ENCODE measurements at regions not wholly inside any gene's neighbourhood (a gene's known extent, or its start where the extent isn't known, plus 50 kb on each side); places are given as distances from the start of the nearest gene placed in this dataset.

DNA sequence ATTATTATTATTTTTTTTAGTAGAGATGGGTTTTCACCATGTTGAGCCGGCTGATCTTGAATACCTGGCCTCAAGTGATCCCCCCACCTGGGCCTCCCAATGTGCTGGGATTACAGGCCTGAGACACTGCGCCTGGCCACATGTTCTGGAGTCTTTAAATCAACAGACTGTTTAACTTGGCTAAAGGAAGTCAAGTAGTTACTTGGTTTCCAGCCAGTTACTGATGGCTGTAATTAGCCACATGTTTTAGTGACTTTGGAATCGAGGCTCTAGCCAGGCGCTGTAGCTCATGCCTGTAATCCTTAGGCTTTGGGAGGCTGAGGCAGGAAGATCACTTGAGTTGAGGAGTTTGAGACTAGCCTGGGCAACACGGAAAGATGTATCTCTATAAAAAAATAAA, 699.2 kb upstream of the RBFOX1 start:
- H3K9ac ChIP-seq (ENCODE audit: low read depth in 1 of 2, low read length in 2 of 2), result no peak overlapping the region
- no peaks in the 10 kb centered on the region for H3K9me3 ChIP-seq (ENCODE audit: control insufficient read depth in 2 of 2, low read length in 2 of 2)
- H3K4me1 ChIP-seq (ENCODE audit: control insufficient read depth in 2 of 2, insufficient read depth in 2 of 2, low read length in 2 of 2), result no peaks in the 10 kb centered on the region
- no peaks in the 10 kb centered on the region for H3K27me3 ChIP-seq (ENCODE audit: control insufficient read depth in 2 of 2, insufficient read depth in 2 of 2, low read length in 2 of 2)
- H3K36me3 ChIP-seq (ENCODE audit: control insufficient read depth in 2 of 2, insufficient read depth in 2 of 2, low read length in 2 of 2), result no peaks in the 10 kb centered on the region
- H3K27ac ChIP-seq (ENCODE audit: low read depth in 2 of 2, low read length in 2 of 2), result no peak overlapping the region
- H3K4me3 ChIP-seq (ENCODE audit: low read length in 2 of 2), result no peak overlapping the region

DNA sequence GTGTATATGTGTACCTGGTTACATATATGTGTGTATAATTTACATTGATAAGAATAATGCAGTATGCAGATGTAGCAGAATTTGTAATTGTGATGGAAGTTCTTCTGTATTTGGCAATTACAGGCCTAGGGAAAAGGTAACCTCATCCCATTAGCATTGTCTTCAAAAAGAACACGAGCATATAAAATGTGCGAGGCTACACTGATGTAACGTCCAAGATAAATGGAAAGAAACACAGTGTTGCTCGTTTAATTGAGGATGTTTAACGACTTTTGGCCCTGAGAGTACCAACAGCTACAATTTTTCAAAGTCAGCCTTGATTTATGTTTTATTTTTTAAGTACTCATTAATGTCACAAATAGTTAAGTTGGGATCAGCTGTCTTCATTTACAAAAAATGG, 703.5 kb upstream of the RBFOX1 start:
- Histone ChIP-seq H3K9ac (ENCODE audit: low read depth in 1 of 2, low read length in 2 of 2) (no peak overlapping the region), H3K27me3 (ENCODE audit: control insufficient read depth in 2 of 2, insufficient read depth in 2 of 2, low read length in 2 of 2) (no peaks in the 10 kb centered on the region), H3K36me3 (ENCODE audit: control insufficient read depth in 2 of 2, insufficient read depth in 2 of 2, low read length in 2 of 2) (no peaks in the 10 kb centered on the region), H3K27ac (ENCODE audit: low read depth in 2 of 2, low read length in 2 of 2) (no peak overlapping the region), H3K4me1 (ENCODE audit: control insufficient read depth in 2 of 2, insufficient read depth in 2 of 2, low read length in 2 of 2) (no peaks in the 10 kb centered on the region), H3K4me3 (ENCODE audit: low read length in 2 of 2) (no peak overlapping the region), H3K9me3 (ENCODE audit: control insufficient read depth in 2 of 2, low read length in 2 of 2) (no peaks in the 10 kb centered on the region)

DNA sequence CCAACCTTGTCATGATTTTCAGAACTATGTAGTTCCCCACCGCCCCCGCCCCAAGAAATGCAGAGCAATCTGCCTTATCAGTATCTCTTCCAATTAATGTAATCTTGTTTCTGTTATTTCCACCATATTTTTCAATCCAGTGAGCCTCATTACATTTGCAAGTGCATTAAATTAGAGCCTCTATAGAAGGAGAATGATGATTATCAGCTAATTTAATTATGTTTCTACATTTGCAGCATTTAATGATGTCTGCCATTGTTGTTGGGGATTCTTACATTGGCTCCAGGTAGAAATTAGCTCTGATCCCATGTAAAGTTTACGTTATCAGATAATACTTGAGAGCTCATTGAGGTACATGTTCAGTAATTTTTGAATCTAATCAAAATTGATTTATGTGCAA, 707.0 kb upstream of the RBFOX1 start:
- Histone ChIP-seq H3K9ac (ENCODE audit: low read depth in 1 of 2, low read length in 2 of 2) (no peak overlapping the region), H3K9me3 (ENCODE audit: control insufficient read depth in 2 of 2, low read length in 2 of 2) (no peaks in the 10 kb centered on the region)

DNA sequence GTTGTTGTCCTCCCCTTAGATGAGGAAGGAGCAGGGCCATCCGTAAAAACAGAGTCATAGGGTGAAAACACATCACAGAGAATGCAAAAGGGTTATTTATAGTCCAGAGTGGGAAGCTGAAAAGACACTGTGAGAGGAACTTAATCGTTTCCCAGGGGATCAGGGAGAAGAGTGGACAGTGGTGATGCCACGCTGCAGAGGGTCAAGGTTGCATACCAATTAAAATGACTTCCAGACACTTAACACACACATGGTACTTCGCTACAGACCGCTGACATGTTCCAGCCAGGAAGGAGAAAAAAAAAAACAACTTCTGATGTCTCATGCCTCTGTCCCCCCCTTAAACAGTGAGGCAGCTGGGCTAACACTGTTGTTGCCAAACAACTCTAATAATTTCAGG, 713.8 kb upstream of the RBFOX1 start:
- no peak overlapping the region for H3K4me3 ChIP-seq (ENCODE audit: low read length in 2 of 2)
- no peak overlapping the region for H3K9ac ChIP-seq (ENCODE audit: low read depth in 1 of 2, low read length in 2 of 2)
- H3K27ac ChIP-seq (ENCODE audit: low read depth in 2 of 2, low read length in 2 of 2), result no peak overlapping the region
- no peaks in the 10 kb centered on the region for H3K27me3 ChIP-seq (ENCODE audit: control insufficient read depth in 2 of 2, insufficient read depth in 2 of 2, low read length in 2 of 2)
- no peaks in the 10 kb centered on the region for H3K9me3 ChIP-seq (ENCODE audit: control insufficient read depth in 2 of 2, low read length in 2 of 2)
- no peaks in the 10 kb centered on the region for H3K4me1 ChIP-seq (ENCODE audit: control insufficient read depth in 2 of 2, insufficient read depth in 2 of 2, low read length in 2 of 2)
- no peaks in the 10 kb centered on the region for H3K36me3 ChIP-seq (ENCODE audit: control insufficient read depth in 2 of 2, insufficient read depth in 2 of 2, low read length in 2 of 2)

More for the DNA sequence above, 707.0 kb upstream of the RBFOX1 start:
- Histone ChIP-seq H3K4me3 (ENCODE audit: low read length in 2 of 2) (no peak overlapping the region), H3K36me3 (ENCODE audit: control insufficient read depth in 2 of 2, insufficient read depth in 2 of 2, low read length in 2 of 2) (no peaks in the 10 kb centered on the region), H3K4me1 (ENCODE audit: control insufficient read depth in 2 of 2, insufficient read depth in 2 of 2, low read length in 2 of 2) (no peaks in the 10 kb centered on the region), H3K27ac (ENCODE audit: low read depth in 2 of 2, low read length in 2 of 2) (no peak overlapping the region), H3K27me3 (ENCODE audit: control insufficient read depth in 2 of 2, insufficient read depth in 2 of 2, low read length in 2 of 2) (no peaks in the 10 kb centered on the region)

DNA sequence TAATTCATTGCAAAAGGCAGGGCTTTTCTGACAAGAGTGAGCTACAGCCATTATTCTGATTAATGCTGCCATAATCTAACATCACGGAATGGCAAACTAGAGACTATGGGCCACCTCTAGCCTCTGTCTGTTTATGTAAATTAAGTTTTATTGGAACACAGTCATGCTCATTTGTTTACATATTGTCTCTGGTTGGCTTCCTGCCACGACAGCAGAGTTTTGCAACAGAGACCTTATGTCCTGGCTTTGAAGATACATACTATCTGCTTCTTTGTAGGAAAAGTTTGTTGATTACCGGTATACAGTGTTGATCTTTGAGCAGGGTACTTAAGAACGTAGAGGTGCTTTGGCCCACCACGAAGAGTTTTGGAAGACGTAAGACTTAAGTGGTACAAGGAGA, 715.9 kb upstream of the RBFOX1 start:
- Histone ChIP-seq H3K9ac (ENCODE audit: low read depth in 1 of 2, low read length in 2 of 2) (no peak overlapping the region), H3K4me3 (ENCODE audit: low read length in 2 of 2) (no peak overlapping the region), H3K9me3 (ENCODE audit: control insufficient read depth in 2 of 2, low read length in 2 of 2) (no peaks in the 10 kb centered on the region), H3K4me1 (ENCODE audit: control insufficient read depth in 2 of 2, insufficient read depth in 2 of 2, low read length in 2 of 2) (no peaks in the 10 kb centered on the region), H3K27ac (ENCODE audit: low read depth in 2 of 2, low read length in 2 of 2) (no peak overlapping the region), H3K27me3 (ENCODE audit: control insufficient read depth in 2 of 2, insufficient read depth in 2 of 2, low read length in 2 of 2) (no peaks in the 10 kb centered on the region), H3K36me3 (ENCODE audit: control insufficient read depth in 2 of 2, insufficient read depth in 2 of 2, low read length in 2 of 2) (no peaks in the 10 kb centered on the region)

DNA sequence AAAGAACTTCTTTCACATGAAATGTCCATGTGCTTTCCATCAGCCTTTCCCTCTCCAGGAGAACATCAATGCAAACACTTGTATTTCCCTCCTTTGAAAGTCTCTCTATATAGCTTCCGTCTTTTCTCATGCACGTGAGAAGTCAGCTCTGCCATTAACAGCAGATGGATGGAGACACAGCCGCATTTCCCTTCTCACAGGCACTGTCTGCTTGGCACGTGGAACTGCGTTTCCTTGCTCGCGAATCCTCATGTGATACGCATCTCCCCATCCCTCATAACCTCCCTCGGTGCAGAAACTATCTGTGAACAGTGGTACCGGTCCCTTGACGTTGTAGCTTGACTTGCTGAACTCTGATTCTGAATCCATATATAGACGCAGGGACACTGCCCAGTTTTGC, 717.0 kb upstream of the RBFOX1 start:
- Histone ChIP-seq H3K36me3 (ENCODE audit: control insufficient read depth in 2 of 2, insufficient read depth in 2 of 2, low read length in 2 of 2) (no peaks in the 10 kb centered on the region), H3K27me3 (ENCODE audit: control insufficient read depth in 2 of 2, insufficient read depth in 2 of 2, low read length in 2 of 2) (no peaks in the 10 kb centered on the region), H3K27ac (ENCODE audit: low read depth in 2 of 2, low read length in 2 of 2) (no peak overlapping the region), H3K4me1 (ENCODE audit: control insufficient read depth in 2 of 2, insufficient read depth in 2 of 2, low read length in 2 of 2) (no peaks in the 10 kb centered on the region), H3K9ac (ENCODE audit: low read depth in 1 of 2, low read length in 2 of 2) (no peak overlapping the region), H3K9me3 (ENCODE audit: control insufficient read depth in 2 of 2, low read length in 2 of 2) (no peaks in the 10 kb centered on the region), H3K4me3 (ENCODE audit: low read length in 2 of 2) (no peak overlapping the region)

DNA sequence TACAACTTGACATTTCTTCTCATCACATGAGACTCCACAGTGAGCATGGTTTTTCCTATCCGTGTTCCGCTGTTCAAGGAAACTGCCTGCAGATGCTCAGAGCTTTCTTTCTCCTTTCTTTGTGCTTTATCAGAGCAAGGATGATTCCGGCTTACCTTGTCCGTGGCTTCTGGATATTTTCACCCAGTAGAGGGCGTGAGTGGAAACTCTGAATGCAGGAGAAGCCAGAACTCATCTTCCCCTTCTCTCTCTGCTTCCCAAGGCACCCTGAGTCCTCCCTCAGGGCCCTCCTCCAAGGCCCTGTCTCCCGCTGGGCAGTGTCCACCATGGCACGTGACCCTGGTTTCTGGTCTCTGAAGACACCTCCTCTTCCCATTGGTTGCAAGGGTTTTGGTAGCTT, 721.1 kb upstream of the RBFOX1 start:
- Histone ChIP-seq H3K27ac (ENCODE audit: low read depth in 2 of 2, low read length in 2 of 2) (no peak overlapping the region), H3K9ac (ENCODE audit: low read depth in 1 of 2, low read length in 2 of 2) (no peak overlapping the region), H3K27me3 (ENCODE audit: control insufficient read depth in 2 of 2, insufficient read depth in 2 of 2, low read length in 2 of 2) (no peaks in the 10 kb centered on the region), H3K36me3 (ENCODE audit: control insufficient read depth in 2 of 2, insufficient read depth in 2 of 2, low read length in 2 of 2) (no peaks in the 10 kb centered on the region), H3K4me3 (ENCODE audit: low read length in 2 of 2) (no peak overlapping the region), H3K9me3 (ENCODE audit: control insufficient read depth in 2 of 2, low read length in 2 of 2) (no peaks in the 10 kb centered on the region), H3K4me1 (ENCODE audit: control insufficient read depth in 2 of 2, insufficient read depth in 2 of 2, low read length in 2 of 2) (no peaks in the 10 kb centered on the region)

DNA sequence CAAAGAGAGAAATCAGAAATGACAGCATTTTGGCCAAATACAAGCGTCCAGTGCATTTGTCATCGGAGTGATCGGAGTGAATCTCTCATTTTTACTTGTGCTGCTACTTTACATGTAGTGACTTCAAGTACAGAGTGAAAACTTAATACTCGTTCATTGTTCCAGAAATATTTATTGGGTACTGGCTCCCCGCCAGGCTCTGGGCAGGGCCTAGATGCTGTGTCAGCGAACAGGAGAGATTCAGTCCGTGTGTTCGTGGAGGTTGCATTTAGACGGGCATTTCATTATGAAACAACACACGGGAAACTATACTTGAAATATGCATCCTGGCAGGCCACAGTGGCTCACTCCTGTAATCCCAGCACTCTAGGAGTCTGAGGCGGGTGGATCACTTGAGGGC, 727.2 kb upstream of the RBFOX1 start:
- no peak overlapping the region for H3K9ac ChIP-seq (ENCODE audit: low read depth in 1 of 2, low read length in 2 of 2)
- H3K4me3 ChIP-seq (ENCODE audit: low read length in 2 of 2), result no peak overlapping the region
- H3K27ac ChIP-seq (ENCODE audit: low read depth in 2 of 2, low read length in 2 of 2), result no peak overlapping the region
- H3K27me3 ChIP-seq (ENCODE audit: control insufficient read depth in 2 of 2, insufficient read depth in 2 of 2, low read length in 2 of 2), result no peaks in the 10 kb centered on the region
- H3K9me3 ChIP-seq (ENCODE audit: control insufficient read depth in 2 of 2, low read length in 2 of 2), result no peaks in the 10 kb centered on the region
- no peaks in the 10 kb centered on the region for H3K36me3 ChIP-seq (ENCODE audit: control insufficient read depth in 2 of 2, insufficient read depth in 2 of 2, low read length in 2 of 2)
- H3K4me1 ChIP-seq (ENCODE audit: control insufficient read depth in 2 of 2, insufficient read depth in 2 of 2, low read length in 2 of 2), result no peaks in the 10 kb centered on the region

DNA sequence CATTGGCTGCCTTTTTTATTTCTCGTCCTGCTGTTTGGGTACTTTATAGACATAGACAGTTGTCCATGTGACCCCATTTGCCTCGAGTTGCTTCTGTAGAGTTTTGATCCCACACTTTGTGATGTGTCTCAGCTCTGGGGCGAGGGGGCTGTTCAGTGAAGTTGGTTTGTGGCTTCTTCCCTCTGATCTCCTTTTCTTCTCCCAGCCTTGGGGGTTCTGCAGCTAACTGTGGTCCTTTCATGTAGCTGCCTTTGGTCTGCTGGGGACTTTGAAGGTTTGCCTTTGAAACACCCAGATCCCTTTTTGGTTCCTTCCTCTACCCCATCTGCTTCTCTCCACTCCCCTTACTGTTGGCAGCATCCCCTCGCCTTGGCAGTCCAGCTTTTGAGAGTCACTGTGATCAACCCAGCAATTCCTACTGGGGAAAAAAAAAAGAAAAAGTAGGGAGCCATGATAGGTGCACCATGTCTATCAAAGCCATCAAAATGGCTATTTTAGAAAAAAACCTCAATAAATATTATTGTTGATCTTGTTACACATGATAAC, 728.8 kb upstream of the RBFOX1 start:
- Histone ChIP-seq H3K4me3 (ENCODE audit: low read length in 2 of 2) (no peak overlapping the region), H3K27ac (ENCODE audit: low read depth in 2 of 2, low read length in 2 of 2) (no peak overlapping the region), H3K36me3 (ENCODE audit: control insufficient read depth in 2 of 2, insufficient read depth in 2 of 2, low read length in 2 of 2) (no peaks in the 10 kb centered on the region), H3K4me1 (ENCODE audit: control insufficient read depth in 2 of 2, insufficient read depth in 2 of 2, low read length in 2 of 2) (no peaks in the 10 kb centered on the region), H3K9ac (ENCODE audit: low read depth in 1 of 2, low read length in 2 of 2) (no peak overlapping the region), H3K9me3 (ENCODE audit: control insufficient read depth in 2 of 2, low read length in 2 of 2) (no peaks in the 10 kb centered on the region), H3K27me3 (ENCODE audit: control insufficient read depth in 2 of 2, insufficient read depth in 2 of 2, low read length in 2 of 2) (no peaks in the 10 kb centered on the region)

DNA sequence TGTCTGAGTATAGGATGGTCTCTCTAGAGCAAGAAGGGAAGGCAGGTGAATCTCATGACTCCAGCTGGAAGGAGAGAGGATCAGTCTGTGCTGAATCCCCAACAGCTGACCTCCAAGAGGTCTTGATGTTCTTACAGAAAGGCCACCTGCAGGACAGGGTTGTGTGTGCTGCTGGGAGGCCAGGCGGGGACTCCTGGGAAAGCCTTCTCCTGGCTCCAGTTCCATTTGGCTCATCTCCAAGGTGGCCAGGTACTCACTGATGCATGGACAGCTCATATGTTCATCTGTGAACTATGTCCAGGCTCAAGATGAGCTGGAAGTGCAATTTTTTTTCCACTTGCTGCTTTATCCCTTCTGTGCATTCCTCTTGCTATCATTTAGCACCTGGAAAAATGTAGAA, 730.2 kb upstream of the RBFOX1 start:
- Histone ChIP-seq H3K4me3 (ENCODE audit: low read length in 2 of 2) (no peak overlapping the region), H3K9me3 (ENCODE audit: control insufficient read depth in 2 of 2, low read length in 2 of 2) (no peaks in the 10 kb centered on the region), H3K4me1 (ENCODE audit: control insufficient read depth in 2 of 2, insufficient read depth in 2 of 2, low read length in 2 of 2) (no peaks in the 10 kb centered on the region), H3K27me3 (ENCODE audit: control insufficient read depth in 2 of 2, insufficient read depth in 2 of 2, low read length in 2 of 2) (no peaks in the 10 kb centered on the region), H3K27ac (ENCODE audit: low read depth in 2 of 2, low read length in 2 of 2) (no peak overlapping the region), H3K9ac (ENCODE audit: low read depth in 1 of 2, low read length in 2 of 2) (no peak overlapping the region), H3K36me3 (ENCODE audit: control insufficient read depth in 2 of 2, insufficient read depth in 2 of 2, low read length in 2 of 2) (no peaks in the 10 kb centered on the region)

DNA sequence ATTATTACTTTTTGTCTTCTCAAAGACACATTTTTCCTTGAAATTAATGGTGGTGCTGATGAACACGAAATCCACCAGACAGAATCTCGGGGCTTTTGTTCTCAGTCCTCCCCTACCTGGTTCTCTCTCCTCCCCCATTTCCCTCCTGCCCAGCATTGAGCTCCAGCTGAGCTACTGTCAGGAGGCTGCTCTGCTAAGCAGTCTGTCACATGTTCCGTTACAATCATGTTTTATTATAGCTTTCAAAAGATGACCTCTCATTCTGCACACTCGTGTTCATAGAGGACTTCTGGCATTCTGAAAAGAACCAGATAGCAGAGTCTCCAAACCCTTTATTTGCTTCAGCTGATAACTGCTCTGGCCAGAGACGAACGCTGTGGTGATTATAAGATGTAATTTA, 732.5 kb upstream of the RBFOX1 start:
- Histone ChIP-seq H3K36me3 (ENCODE audit: control insufficient read depth in 2 of 2, insufficient read depth in 2 of 2, low read length in 2 of 2) (no peaks in the 10 kb centered on the region), H3K9me3 (ENCODE audit: control insufficient read depth in 2 of 2, low read length in 2 of 2) (no peaks in the 10 kb centered on the region), H3K9ac (ENCODE audit: low read depth in 1 of 2, low read length in 2 of 2) (no peak overlapping the region), H3K27ac (ENCODE audit: low read depth in 2 of 2, low read length in 2 of 2) (no peak overlapping the region), H3K27me3 (ENCODE audit: control insufficient read depth in 2 of 2, insufficient read depth in 2 of 2, low read length in 2 of 2) (no peaks in the 10 kb centered on the region), H3K4me3 (ENCODE audit: low read length in 2 of 2) (no peak overlapping the region), H3K4me1 (ENCODE audit: control insufficient read depth in 2 of 2, insufficient read depth in 2 of 2, low read length in 2 of 2) (no peaks in the 10 kb centered on the region)
